Naive B cell (primary cell): ENCODE measurements at regions not wholly inside any gene's neighbourhood (a gene's known extent, or its start where the extent isn't known, plus 50 kb on each side); places are given as distances from the start of the nearest gene placed in this dataset.
"Not testable (repeated sequence)": the region's sequence is repeated elsewhere in the genome, so short reads cannot be mapped to it uniquely, and the experiment has no call there.

ENCODE experiments used
- ATAC-seq, 2 donors: fragments of 150-1000 bp; cut with Tn5 transposase; 2 replicates each; pipeline ENCODE4 v1.10.0; 2021; ENCODE audit warnings: low read depth in 2 of 2, mild to moderate bottlenecking in 2 of 2, moderate library complexity in 2 of 2
- DNase-seq: peaks from one replicate; pipeline ENCODE4 v3.0.0; 2022
- H3K27ac Mint-ChIP-seq, 6 donors: one replicate each; pipeline ENCODE4 v1.8.0; 2020 to 2022; ENCODE audit warnings: mild to moderate bottlenecking in 6 of 6, mixed read lengths in 6 of 6, moderate library complexity in 5 of 6, inconsistent platforms in 2 of 6
- H3K27me3 Mint-ChIP-seq, 3 donors: one replicate each; pipeline ENCODE4 v1.8.0; 2021 to 2022; ENCODE audit warnings: mixed read lengths in 3 of 3, mild to moderate bottlenecking in 1 of 3
- H3K36me3 Mint-ChIP-seq, 2 donors: one replicate each; pipeline ENCODE4 v1.8.0; 2020 to 2022; ENCODE audit warnings: mixed read lengths in 2 of 2, inconsistent platforms in 1 of 2, mild to moderate bottlenecking in 1 of 2
- H3K4me1 Mint-ChIP-seq, 3 donors: one replicate each; pipeline ENCODE4 v1.8.0; 2020 to 2022; ENCODE audit warnings: mixed read lengths in 3 of 3, inconsistent platforms in 1 of 3, mild to moderate bottlenecking in 1 of 3, moderate library complexity in 1 of 3
- H3K4me3 Mint-ChIP-seq, 8 donors: one replicate each; pipeline ENCODE4 v1.8.0; 2020 to 2022; ENCODE audit warnings: mild to moderate bottlenecking in 8 of 8, mixed read lengths in 8 of 8, moderate library complexity in 8 of 8, inconsistent platforms in 2 of 8
- H3K9me3 Mint-ChIP-seq, 7 donors: one replicate each; pipeline ENCODE4 v1.8.0; 2020 to 2022; ENCODE audit warnings: mixed read lengths in 7 of 7, mild to moderate bottlenecking in 5 of 7, inconsistent platforms in 2 of 7, moderate library complexity in 1 of 7

GRCh38 chr3:74267588-74268184, 346.8 kb downstream of the CNTN3 start:
- H3K4me3 Mint-ChIP-seq: no peak overlapping the region
- no peak for DNase-seq

GRCh38 chr3:74267131-74267530, 347.3 kb downstream of the CNTN3 start:
- no peak for ATAC-seq

More at GRCh38 chr3:74267588-74268184, 346.8 kb downstream of the CNTN3 start:
- H3K36me3 Mint-ChIP-seq: no peaks in the 10 kb centered on the region
- no peak for ATAC-seq
- no peaks in the 10 kb centered on the region for H3K4me1 Mint-ChIP-seq
- H3K27ac Mint-ChIP-seq: peak overlapping the region in 1 of 6 donors; percentile 8
- no peaks in the 10 kb centered on the region for H3K27me3 Mint-ChIP-seq
- no peaks in the 10 kb centered on the region for H3K9me3 Mint-ChIP-seq

GRCh38 chr3:74265069-74265468, 349.4 kb downstream of the CNTN3 start:
- Mint-ChIP-seq H3K4me1 (no peaks in the 10 kb centered on the region), H3K4me3 (no peak overlapping the region), H3K27ac (no peak overlapping the region), H3K36me3 (no peaks in the 10 kb centered on the region), H3K27me3 (no peaks in the 10 kb centered on the region), H3K9me3 (no peaks in the 10 kb centered on the region)
- no peak for DNase-seq
- no peak for ATAC-seq

More at GRCh38 chr3:74267131-74267530, 347.3 kb downstream of the CNTN3 start:
- H3K9me3 Mint-ChIP-seq: no peaks in the 10 kb centered on the region
- no peaks in the 10 kb centered on the region for H3K27me3 Mint-ChIP-seq
- DNase-seq: no peak
- H3K27ac Mint-ChIP-seq: no peak overlapping the region
- no peak overlapping the region for H3K4me3 Mint-ChIP-seq
- H3K36me3 Mint-ChIP-seq: no peaks in the 10 kb centered on the region
- H3K4me1 Mint-ChIP-seq: no peaks in the 10 kb centered on the region

GRCh38 chr3:74263031-74263430, 351.4 kb downstream of the CNTN3 start:
- H3K36me3 Mint-ChIP-seq: no peaks in the 10 kb centered on the region
- ATAC-seq (no peak), DNase-seq (no peak)
- H3K27me3 Mint-ChIP-seq: no peaks in the 10 kb centered on the region
- H3K4me3 Mint-ChIP-seq: no peak overlapping the region
- H3K9me3 Mint-ChIP-seq: peaks cover 0 to 2% (median 0%) of the 10 kb centered on the region in 7 donors
- H3K27ac Mint-ChIP-seq: no peak overlapping the region
- no peaks in the 10 kb centered on the region for H3K4me1 Mint-ChIP-seq

GRCh38 chr3:74233091-74233490, 381.4 kb downstream of the CNTN3 start:
- H3K36me3 Mint-ChIP-seq: no peaks in the 10 kb centered on the region
- DNase-seq: no peak
- H3K9me3 Mint-ChIP-seq: peaks cover 0 to 15% (median 7%) of the 10 kb centered on the region in 7 donors
- no peak overlapping the region for H3K4me3 Mint-ChIP-seq
- H3K27me3 Mint-ChIP-seq: no peaks in the 10 kb centered on the region
- no peak overlapping the region for H3K27ac Mint-ChIP-seq
- no peaks in the 10 kb centered on the region for H3K4me1 Mint-ChIP-seq
- ATAC-seq: no peak

- Mint-ChIP-seq H3K36me3 (no peaks in the 10 kb centered on the region), H3K4me3 (no peak overlapping the region), H3K9me3 (peaks cover 0 to 13% (median 6%) of the 10 kb centered on the region in 7 donors), H3K4me1 (no peaks in the 10 kb centered on the region), H3K27ac (no peak overlapping the region), H3K27me3 (no peaks in the 10 kb centered on the region)
- DNase-seq (no peak), ATAC-seq (no peak)
Observed at GRCh38 chr3:74217467-74217866, 397.0 kb downstream of the CNTN3 start.

GRCh38 chr3:74214286-74214685, 400.2 kb downstream of the CNTN3 start:
- Mint-ChIP-seq H3K4me1 (no peaks in the 10 kb centered on the region), H3K4me3 (no peak overlapping the region), H3K27me3 (no peaks in the 10 kb centered on the region), H3K27ac (no peak overlapping the region), H3K9me3 (peaks cover 0 to 15% (median 6%) of the 10 kb centered on the region in 7 donors), H3K36me3 (no peaks in the 10 kb centered on the region)
- ATAC-seq (no peak), DNase-seq (no peak)

- peaks cover 0 to 20% (median 8%) of the 10 kb centered on the region in 7 donors for H3K9me3 Mint-ChIP-seq
- no peak for DNase-seq
- H3K4me1 Mint-ChIP-seq: no peaks in the 10 kb centered on the region
- no peak overlapping the region for H3K4me3 Mint-ChIP-seq
- H3K36me3 Mint-ChIP-seq: no peaks in the 10 kb centered on the region
- ATAC-seq: no peak
- H3K27ac Mint-ChIP-seq: no peak overlapping the region
- H3K27me3 Mint-ChIP-seq: no peaks in the 10 kb centered on the region
Observed at GRCh38 chr3:74210739-74211138, 403.7 kb downstream of the CNTN3 start.

- no peaks in the 10 kb centered on the region for H3K27me3 Mint-ChIP-seq
Observed at GRCh38 chr3:74200952-74201351, 413.5 kb downstream of the CNTN3 start.

GRCh38 chr3:74178664-74179063, 435.8 kb downstream of the CNTN3 start:
- not testable (repeated sequence) for H3K27me3 Mint-ChIP-seq, H3K4me3 Mint-ChIP-seq

More at GRCh38 chr3:74200952-74201351, 413.5 kb downstream of the CNTN3 start:
- Mint-ChIP-seq H3K27ac (no peak overlapping the region), H3K36me3 (no peaks in the 10 kb centered on the region), H3K9me3 (peaks cover 0 to 7% (median 5%) of the 10 kb centered on the region in 7 donors), H3K4me1 (no peaks in the 10 kb centered on the region), H3K4me3 (no peak overlapping the region)
- no peak for ATAC-seq
- no peak for DNase-seq

GRCh38 chr3:74173090-74173489, 441.4 kb downstream of the CNTN3 start:
- no peak for DNase-seq
- no peaks in the 10 kb centered on the region for H3K4me1 Mint-ChIP-seq
- H3K9me3 Mint-ChIP-seq: peaks cover 0 to 13% (median 2%) of the 10 kb centered on the region in 7 donors

More at GRCh38 chr3:74178664-74179063, 435.8 kb downstream of the CNTN3 start:
- H3K27ac Mint-ChIP-seq, H3K36me3 Mint-ChIP-seq, DNase-seq, ATAC-seq, H3K4me1 Mint-ChIP-seq: not testable (repeated sequence)
- H3K9me3 Mint-ChIP-seq: peaks cover 3 to 23% (median 8%) of the 10 kb centered on the region in 7 donors

GRCh38 chr3:74167926-74168325, 446.5 kb downstream of the CNTN3 start:
- H3K9me3 Mint-ChIP-seq: peaks cover 1 to 10% (median 6%) of the 10 kb centered on the region in 7 donors
- no peak overlapping the region for H3K27ac Mint-ChIP-seq
- peaks cover 0 to 4% of the 10 kb centered on the region in 2 donors for H3K36me3 Mint-ChIP-seq
- no peak for DNase-seq
- H3K4me3 Mint-ChIP-seq: no peak overlapping the region
- ATAC-seq: no peak
- H3K4me1 Mint-ChIP-seq: no peaks in the 10 kb centered on the region
- no peaks in the 10 kb centered on the region for H3K27me3 Mint-ChIP-seq

More at GRCh38 chr3:74173090-74173489, 441.4 kb downstream of the CNTN3 start:
- no peaks in the 10 kb centered on the region for H3K27me3 Mint-ChIP-seq
- H3K4me3 Mint-ChIP-seq: no peak overlapping the region
- H3K36me3 Mint-ChIP-seq: no peaks in the 10 kb centered on the region
- no peak overlapping the region for H3K27ac Mint-ChIP-seq
- ATAC-seq: no peak

GRCh38 chr3:74165211-74165610, 449.2 kb downstream of the CNTN3 start:
- Mint-ChIP-seq H3K4me3 (no peak overlapping the region), H3K4me1 (no peaks in the 10 kb centered on the region), H3K27me3 (no peaks in the 10 kb centered on the region), H3K36me3 (peaks cover 0 to 8% of the 10 kb centered on the region in 2 donors), H3K27ac (no peak overlapping the region), H3K9me3 (peaks cover 4 to 23% (median 14%) of the 10 kb centered on the region in 7 donors)
- DNase-seq: no peak
- ATAC-seq: no peak

- ATAC-seq: no peak
- DNase-seq: no peak
- H3K27ac Mint-ChIP-seq: no peak overlapping the region
- H3K4me3 Mint-ChIP-seq: no peak overlapping the region
- H3K4me1 Mint-ChIP-seq: no peaks in the 10 kb centered on the region
- H3K27me3 Mint-ChIP-seq: no peaks in the 10 kb centered on the region
- H3K36me3 Mint-ChIP-seq: no peaks in the 10 kb centered on the region
- H3K9me3 Mint-ChIP-seq: peaks cover 2 to 15% (median 5%) of the 10 kb centered on the region in 7 donors
Observed at GRCh38 chr3:74149466-74149865, 465.0 kb downstream of the CNTN3 start.
